ENCODE measurements at regions not wholly inside any gene's neighbourhood (a gene's known extent, or its start where the extent isn't known, plus 50 kb on each side); places are given as distances from the start of the nearest gene placed in this dataset.

GRCh38 chr5:4737868-4738267, 402.3 kb upstream of the ADAMTS16 start:
- Histone ChIP-seq H3K9ac (ENCODE audit: low read length) (no peak overlapping the region), H3K4me3 (ENCODE audit: low read length) (no peak overlapping the region), H3K9me3 (ENCODE audit: control insufficient read depth, low read length) (no peaks in the 10 kb centered on the region), H3K36me3 (ENCODE audit: control insufficient read depth, insufficient read depth, low read length, severe bottlenecking) (no peaks in the 10 kb centered on the region), H3K4me1 (ENCODE audit: control insufficient read depth, insufficient read depth, low read length) (no peaks in the 10 kb centered on the region), H3K27me3 (replicated peaks; ENCODE audit: control insufficient read depth, insufficient read depth, low read length) (peaks cover 3% of the 10 kb centered on the region)
- DNase-seq (ENCODE audit: low read depth) = no peak

- Histone ChIP-seq H3K4me1 (ENCODE audit: control insufficient read depth, insufficient read depth, low read length) (no peaks in the 10 kb centered on the region), H3K9ac (ENCODE audit: low read length) (no peak overlapping the region), H3K27me3 (replicated peaks; ENCODE audit: control insufficient read depth, insufficient read depth, low read length) (peaks cover 3% of the 10 kb centered on the region), H3K9me3 (ENCODE audit: control insufficient read depth, low read length) (no peaks in the 10 kb centered on the region), H3K4me3 (ENCODE audit: low read length) (no peak overlapping the region), H3K36me3 (ENCODE audit: control insufficient read depth, insufficient read depth, low read length, severe bottlenecking) (no peaks in the 10 kb centered on the region)
- DNase-seq (ENCODE audit: low read depth) = no peak
Measured at GRCh38 chr5:4738298-4738697, 401.8 kb upstream of the ADAMTS16 start.

GRCh38 chr5:4740156-4740555, 400.0 kb upstream of the ADAMTS16 start:
- peaks cover 3% of the 10 kb centered on the region for H3K27me3 ChIP-seq (replicated peaks; ENCODE audit: control insufficient read depth, insufficient read depth, low read length)
- H3K4me1 ChIP-seq (ENCODE audit: control insufficient read depth, insufficient read depth, low read length) = no peaks in the 10 kb centered on the region
- no peak for DNase-seq (ENCODE audit: low read depth)
- no peaks in the 10 kb centered on the region for H3K36me3 ChIP-seq (ENCODE audit: control insufficient read depth, insufficient read depth, low read length, severe bottlenecking)
- no peak overlapping the region for H3K9ac ChIP-seq (ENCODE audit: low read length)
- no peak overlapping the region for H3K4me3 ChIP-seq (ENCODE audit: low read length)
- peaks cover 15% of the 10 kb centered on the region for H3K9me3 ChIP-seq (ENCODE audit: control insufficient read depth, low read length)

- H3K36me3 ChIP-seq (ENCODE audit: control insufficient read depth, insufficient read depth, low read length, severe bottlenecking) = no peaks in the 10 kb centered on the region
- H3K27me3 ChIP-seq (replicated peaks; ENCODE audit: control insufficient read depth, insufficient read depth, low read length) = no peaks in the 10 kb centered on the region
- no peaks in the 10 kb centered on the region for H3K9me3 ChIP-seq (ENCODE audit: control insufficient read depth, low read length)
- H3K4me1 ChIP-seq (ENCODE audit: control insufficient read depth, insufficient read depth, low read length) = no peaks in the 10 kb centered on the region
- H3K4me3 ChIP-seq (ENCODE audit: low read length) = no peak overlapping the region
- no peak for DNase-seq (ENCODE audit: low read depth)
- no peak overlapping the region for H3K9ac ChIP-seq (ENCODE audit: low read length)
Measured at GRCh38 chr5:4758550-4758949, 381.6 kb upstream of the ADAMTS16 start.

GRCh38 chr5:4758996-4759395, 381.1 kb upstream of the ADAMTS16 start:
- H3K9me3 ChIP-seq (ENCODE audit: control insufficient read depth, low read length) = no peaks in the 10 kb centered on the region
- no peaks in the 10 kb centered on the region for H3K4me1 ChIP-seq (ENCODE audit: control insufficient read depth, insufficient read depth, low read length)
- no peaks in the 10 kb centered on the region for H3K36me3 ChIP-seq (ENCODE audit: control insufficient read depth, insufficient read depth, low read length, severe bottlenecking)

GRCh38 chr5:4762316-4762715, 377.8 kb upstream of the ADAMTS16 start:
- no peaks in the 10 kb centered on the region for H3K4me1 ChIP-seq (ENCODE audit: control insufficient read depth, insufficient read depth, low read length)
- H3K27me3 ChIP-seq (replicated peaks; ENCODE audit: control insufficient read depth, insufficient read depth, low read length) = no peaks in the 10 kb centered on the region
- no peak overlapping the region for H3K9ac ChIP-seq (ENCODE audit: low read length)
- no peaks in the 10 kb centered on the region for H3K9me3 ChIP-seq (ENCODE audit: control insufficient read depth, low read length)
- no peaks in the 10 kb centered on the region for H3K36me3 ChIP-seq (ENCODE audit: control insufficient read depth, insufficient read depth, low read length, severe bottlenecking)
- H3K4me3 ChIP-seq (ENCODE audit: low read length) = no peak overlapping the region
- DNase-seq (ENCODE audit: low read depth) = no peak

More at GRCh38 chr5:4758996-4759395, 381.1 kb upstream of the ADAMTS16 start:
- Histone ChIP-seq H3K9ac (ENCODE audit: low read length) (no peak overlapping the region), H3K27me3 (replicated peaks; ENCODE audit: control insufficient read depth, insufficient read depth, low read length) (no peaks in the 10 kb centered on the region), H3K4me3 (ENCODE audit: low read length) (no peak overlapping the region)
- no peak for DNase-seq (ENCODE audit: low read depth)

GRCh38 chr5:4765411-4765810, 374.7 kb upstream of the ADAMTS16 start:
- H3K9me3 ChIP-seq (ENCODE audit: control insufficient read depth, low read length) = no peaks in the 10 kb centered on the region
- no peaks in the 10 kb centered on the region for H3K4me1 ChIP-seq (ENCODE audit: control insufficient read depth, insufficient read depth, low read length)
- DNase-seq (ENCODE audit: low read depth) = no peak
- H3K27me3 ChIP-seq (replicated peaks; ENCODE audit: control insufficient read depth, insufficient read depth, low read length) = no peaks in the 10 kb centered on the region
- no peak overlapping the region for H3K4me3 ChIP-seq (ENCODE audit: low read length)
- H3K9ac ChIP-seq (ENCODE audit: low read length) = no peak overlapping the region
- no peaks in the 10 kb centered on the region for H3K36me3 ChIP-seq (ENCODE audit: control insufficient read depth, insufficient read depth, low read length, severe bottlenecking)

- no peaks in the 10 kb centered on the region for H3K27me3 ChIP-seq (replicated peaks; ENCODE audit: control insufficient read depth, insufficient read depth, low read length)
- no peaks in the 10 kb centered on the region for H3K9me3 ChIP-seq (ENCODE audit: control insufficient read depth, low read length)
- no peaks in the 10 kb centered on the region for H3K36me3 ChIP-seq (ENCODE audit: control insufficient read depth, insufficient read depth, low read length, severe bottlenecking)
- no peaks in the 10 kb centered on the region for H3K4me1 ChIP-seq (ENCODE audit: control insufficient read depth, insufficient read depth, low read length)
- DNase-seq (ENCODE audit: low read depth) = no peak
- no peak overlapping the region for H3K9ac ChIP-seq (ENCODE audit: low read length)
- H3K4me3 ChIP-seq (ENCODE audit: low read length) = no peak overlapping the region
Measured at GRCh38 chr5:4766101-4766500, 374.0 kb upstream of the ADAMTS16 start.

GRCh38 chr5:4772591-4772990, 367.5 kb upstream of the ADAMTS16 start:
- H3K27me3 ChIP-seq (replicated peaks; ENCODE audit: control insufficient read depth, insufficient read depth, low read length) = no peaks in the 10 kb centered on the region
- H3K36me3 ChIP-seq (ENCODE audit: control insufficient read depth, insufficient read depth, low read length, severe bottlenecking) = no peaks in the 10 kb centered on the region
- H3K9me3 ChIP-seq (ENCODE audit: control insufficient read depth, low read length) = no peaks in the 10 kb centered on the region
- H3K9ac ChIP-seq (ENCODE audit: low read length) = no peak overlapping the region
- DNase-seq (ENCODE audit: low read depth) = no peak
- H3K4me3 ChIP-seq (ENCODE audit: low read length) = no peak overlapping the region
- no peaks in the 10 kb centered on the region for H3K4me1 ChIP-seq (ENCODE audit: control insufficient read depth, insufficient read depth, low read length)

GRCh38 chr5:4773827-4774317, 366.3 kb upstream of the ADAMTS16 start:
- no peaks in the 10 kb centered on the region for H3K36me3 ChIP-seq (ENCODE audit: control insufficient read depth, insufficient read depth, low read length, severe bottlenecking)
- DNase-seq (ENCODE audit: low read depth) = no peak
- H3K9ac ChIP-seq (ENCODE audit: low read length) = no peak overlapping the region
- no peaks in the 10 kb centered on the region for H3K9me3 ChIP-seq (ENCODE audit: control insufficient read depth, low read length)
- no peaks in the 10 kb centered on the region for H3K4me1 ChIP-seq (ENCODE audit: control insufficient read depth, insufficient read depth, low read length)
- H3K27me3 ChIP-seq (replicated peaks; ENCODE audit: control insufficient read depth, insufficient read depth, low read length) = no peaks in the 10 kb centered on the region
- H3K4me3 ChIP-seq (ENCODE audit: low read length) = no peak overlapping the region

- Histone ChIP-seq H3K9ac (ENCODE audit: low read length) (no peak overlapping the region), H3K27me3 (replicated peaks; ENCODE audit: control insufficient read depth, insufficient read depth, low read length) (no peaks in the 10 kb centered on the region), H3K4me3 (ENCODE audit: low read length) (no peak overlapping the region), H3K9me3 (ENCODE audit: control insufficient read depth, low read length) (no peaks in the 10 kb centered on the region), H3K36me3 (ENCODE audit: control insufficient read depth, insufficient read depth, low read length, severe bottlenecking) (no peaks in the 10 kb centered on the region), H3K4me1 (ENCODE audit: control insufficient read depth, insufficient read depth, low read length) (no peaks in the 10 kb centered on the region)
- no peak for DNase-seq (ENCODE audit: low read depth)
Measured at GRCh38 chr5:4777435-4777834, 362.7 kb upstream of the ADAMTS16 start.

- H3K4me3 ChIP-seq (ENCODE audit: low read length) = no peak overlapping the region
- no peak overlapping the region for H3K9ac ChIP-seq (ENCODE audit: low read length)
- DNase-seq (ENCODE audit: low read depth) = no peak
- H3K9me3 ChIP-seq (ENCODE audit: control insufficient read depth, low read length) = peaks cover 4% of the 10 kb centered on the region
- H3K36me3 ChIP-seq (ENCODE audit: control insufficient read depth, insufficient read depth, low read length, severe bottlenecking) = no peaks in the 10 kb centered on the region
- H3K4me1 ChIP-seq (ENCODE audit: control insufficient read depth, insufficient read depth, low read length) = no peaks in the 10 kb centered on the region
- H3K27me3 ChIP-seq (replicated peaks; ENCODE audit: control insufficient read depth, insufficient read depth, low read length) = no peaks in the 10 kb centered on the region
Measured at GRCh38 chr5:4780633-4781032, 359.5 kb upstream of the ADAMTS16 start.

Data from adipocyte (in vitro differentiated cells).